ENCODE measurements at regions not wholly inside any gene's neighbourhood (a gene's known extent, or its start where the extent isn't known, plus 50 kb on each side); places are given as distances from the start of the nearest gene placed in this dataset.

- DNase-seq: no peak
Observed at GRCh38 chr10:128994598-128995143, 472.4 kb upstream of the MGMT start.

- no peak for DNase-seq
Observed at GRCh38 chr10:128995676-128996075, 471.4 kb upstream of the MGMT start.

- no peak for DNase-seq
Observed at GRCh38 chr10:128996092-128996491, 470.9 kb upstream of the MGMT start.

- no peak for DNase-seq
Observed at GRCh38 chr10:128998101-128998805, 468.8 kb upstream of the MGMT start.

- DNase-seq: no peak
Observed at GRCh38 chr10:129004398-129004797, 462.6 kb upstream of the MGMT start.

- DNase-seq: no peak
Observed at GRCh38 chr10:129005080-129005479, 462.0 kb upstream of the MGMT start.

GRCh38 chr10:129005804-129006203 is 461.2 kb upstream of the MGMT start:
- DNase-seq: no peak

- no peak for DNase-seq
Observed at GRCh38 chr10:129018511-129018910, 448.5 kb upstream of the MGMT start.

GRCh38 chr10:129020651-129021330 is 446.2 kb upstream of the MGMT start:
- no peak for DNase-seq

GRCh38 chr10:129021594-129022304 is 445.3 kb upstream of the MGMT start:
- DNase-seq: no peak

- no peak for DNase-seq
Observed at GRCh38 chr10:129023082-129023481, 444.0 kb upstream of the MGMT start.

GRCh38 chr10:129024046-129024445 is 443.0 kb upstream of the MGMT start:
- DNase-seq: no peak

- DNase-seq: no peak
Observed at GRCh38 chr10:129025787-129026186, 441.3 kb upstream of the MGMT start.

- DNase-seq: no peak
Observed at GRCh38 chr10:129027906-129028305, 439.1 kb upstream of the MGMT start.

- DNase-seq: no peak
Observed at GRCh38 chr10:129028451-129028850, 438.6 kb upstream of the MGMT start.

GRCh38 chr10:129029051-129029450 is 438.0 kb upstream of the MGMT start:
- DNase-seq: no peak

GRCh38 chr10:129029851-129030602 is 437.0 kb upstream of the MGMT start:
- no peak for DNase-seq

- no peak for DNase-seq
Observed at GRCh38 chr10:129030603-129030895, 436.5 kb upstream of the MGMT start.

- DNase-seq: no peak
Observed at GRCh38 chr10:129030996-129031843, 435.8 kb upstream of the MGMT start.

- DNase-seq: no peak
Observed at GRCh38 chr10:129031844-129032150, 435.2 kb upstream of the MGMT start.

GRCh38 chr10:129032372-129033313 is 434.4 kb upstream of the MGMT start:
- DNase-seq: no peak

All from NCI-H226 (cell line).